Endothelial cell (in vitro differentiated cells): ENCODE measurements at regions not wholly inside any gene's neighbourhood (a gene's known extent, or its start where the extent isn't known, plus 50 kb on each side); places are given as distances from the start of the nearest gene placed in this dataset.

ENCODE experiments used
- DNase-seq: peaks from one replicate; pipeline ENCODE4 v3.0.0; 2021; ENCODE audit warnings: low spot score
- H3K27ac Mint-ChIP-seq: one replicate; pipeline ENCODE4 v1.8.0; 2021; ENCODE audit warnings: mixed read lengths, inconsistent platforms; ENCODE audit not compliant: unreplicated experiment
- H3K27me3 Mint-ChIP-seq: one replicate; pipeline ENCODE4 v1.8.0; 2021; ENCODE audit warnings: mild to moderate bottlenecking, moderate library complexity, mixed read lengths, inconsistent platforms; ENCODE audit not compliant: unreplicated experiment
- H3K36me3 Mint-ChIP-seq: one replicate; pipeline ENCODE4 v1.8.0; 2021; ENCODE audit warnings: mild to moderate bottlenecking, low read depth, mixed read lengths, inconsistent platforms; ENCODE audit not compliant: unreplicated experiment
- H3K4me1 Mint-ChIP-seq: one replicate; pipeline ENCODE4 v1.8.0; 2021; ENCODE audit warnings: mild to moderate bottlenecking, mixed read lengths, inconsistent platforms; ENCODE audit not compliant: unreplicated experiment
- H3K4me3 Mint-ChIP-seq: one replicate; pipeline ENCODE4 v1.8.0; 2021; ENCODE audit warnings: mild to moderate bottlenecking, mixed read lengths, inconsistent platforms; ENCODE audit not compliant: unreplicated experiment
- H3K9me3 Mint-ChIP-seq: one replicate; pipeline ENCODE4 v1.8.0; 2021; ENCODE audit warnings: mixed read lengths, inconsistent platforms; ENCODE audit not compliant: unreplicated experiment
- CTCF ChIP-seq: fragments of 200-600 bp; sonication (generic); IDR thresholded peaks from one replicate; pipeline ENCODE4 v1.5.0; 2021; ENCODE audit warnings: antibody characterized with exemption; ENCODE audit not compliant: unreplicated experiment

- Mint-ChIP-seq H3K4me1 (no peaks in the 10 kb centered on the region), H3K27ac (no peak overlapping the region), H3K9me3 (no peaks in the 10 kb centered on the region), H3K27me3 (no peaks in the 10 kb centered on the region), H3K4me3 (no peak overlapping the region), H3K36me3 (no peaks in the 10 kb centered on the region)
- TF ChIP-seq CTCF: no peak
- DNase-seq: no peak
Observed at GRCh38 chr4:11614426-11614825, 185.7 kb upstream of the HS3ST1 start.

- H3K9me3 Mint-ChIP-seq: no peaks in the 10 kb centered on the region
- no peak overlapping the region for H3K4me3 Mint-ChIP-seq
- TF ChIP-seq CTCF: no peak
- no peak overlapping the region for H3K27ac Mint-ChIP-seq
- no peak for DNase-seq
- H3K4me1 Mint-ChIP-seq: no peaks in the 10 kb centered on the region
- H3K36me3 Mint-ChIP-seq: no peaks in the 10 kb centered on the region
- H3K27me3 Mint-ChIP-seq: no peaks in the 10 kb centered on the region
Observed at GRCh38 chr4:11611868-11612267, 183.2 kb upstream of the HS3ST1 start.

- H3K36me3 Mint-ChIP-seq: no peaks in the 10 kb centered on the region
- H3K27ac Mint-ChIP-seq: no peak overlapping the region
- H3K27me3 Mint-ChIP-seq: no peaks in the 10 kb centered on the region
- H3K9me3 Mint-ChIP-seq: no peaks in the 10 kb centered on the region
- H3K4me1 Mint-ChIP-seq: no peaks in the 10 kb centered on the region
- no peak overlapping the region for H3K4me3 Mint-ChIP-seq
- no peak for DNase-seq
- TF ChIP-seq CTCF: no peak
Observed at GRCh38 chr4:11609751-11610150, 181.1 kb upstream of the HS3ST1 start.

GRCh38 chr4:11608992-11609391 is 180.3 kb upstream of the HS3ST1 start:
- H3K9me3 Mint-ChIP-seq: no peaks in the 10 kb centered on the region
- no peak for TF ChIP-seq CTCF

GRCh38 chr4:11606078-11606477 is 177.4 kb upstream of the HS3ST1 start:
- Mint-ChIP-seq H3K4me1 (no peaks in the 10 kb centered on the region), H3K9me3 (no peaks in the 10 kb centered on the region), H3K27me3 (no peaks in the 10 kb centered on the region), H3K36me3 (no peaks in the 10 kb centered on the region), H3K27ac (no peak overlapping the region), H3K4me3 (no peak overlapping the region)
- no peak for DNase-seq
- no peak for TF ChIP-seq CTCF

More at GRCh38 chr4:11608992-11609391, 180.3 kb upstream of the HS3ST1 start:
- Mint-ChIP-seq H3K27me3 (no peaks in the 10 kb centered on the region), H3K4me1 (no peaks in the 10 kb centered on the region), H3K27ac (no peak overlapping the region), H3K36me3 (no peaks in the 10 kb centered on the region), H3K4me3 (no peak overlapping the region)
- DNase-seq: no peak
